ENCODE measurements at regions not wholly inside any gene's neighbourhood (a gene's known extent, or its start where the extent isn't known, plus 50 kb on each side); places are given as distances from the start of the nearest gene placed in this dataset.

DNA sequence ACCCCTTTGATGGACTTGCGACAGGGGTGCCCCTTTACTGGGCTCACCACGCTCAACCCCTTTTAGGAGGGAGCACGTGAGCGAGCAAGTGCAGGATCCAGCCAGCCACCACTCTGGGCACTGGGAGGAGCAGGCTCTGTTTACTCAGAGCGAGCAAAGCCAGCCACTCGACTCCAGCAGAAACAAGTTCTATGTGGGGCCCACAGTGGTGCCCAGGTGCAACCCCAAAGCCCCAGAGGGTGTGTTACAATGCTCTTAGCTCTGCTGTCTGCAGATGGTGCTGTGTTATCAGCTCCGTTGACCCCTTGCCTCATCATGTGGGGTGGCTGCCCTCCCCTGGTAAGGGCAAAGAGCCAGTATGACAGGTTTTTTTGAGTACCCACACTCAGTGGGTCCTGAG, 120.3 kb upstream of the SUCLG2 start:
- DNase-seq: no peak

- no peak for DNase-seq
Measured at GRCh38 chr3:67765575-67765974, 111.2 kb upstream of the SUCLG2 start.

- DNase-seq: no peak
Measured at GRCh38 chr3:67745296-67745695, 90.9 kb upstream of the SUCLG2 start.

- no peak for DNase-seq
Measured at GRCh38 chr3:67744699-67745098, 90.3 kb upstream of the SUCLG2 start.

- DNase-seq: no peak
Measured at GRCh38 chr3:67739851-67740250, 85.4 kb upstream of the SUCLG2 start.

- no peak for DNase-seq
Measured at GRCh38 chr3:67737906-67738865, 83.8 kb upstream of the SUCLG2 start.

GRCh38 chr3:67737140-67737539, 82.7 kb upstream of the SUCLG2 start:
- no peak for DNase-seq

GRCh38 chr3:67733269-67733950, 79.0 kb upstream of the SUCLG2 start:
- no peak for DNase-seq

DNA sequence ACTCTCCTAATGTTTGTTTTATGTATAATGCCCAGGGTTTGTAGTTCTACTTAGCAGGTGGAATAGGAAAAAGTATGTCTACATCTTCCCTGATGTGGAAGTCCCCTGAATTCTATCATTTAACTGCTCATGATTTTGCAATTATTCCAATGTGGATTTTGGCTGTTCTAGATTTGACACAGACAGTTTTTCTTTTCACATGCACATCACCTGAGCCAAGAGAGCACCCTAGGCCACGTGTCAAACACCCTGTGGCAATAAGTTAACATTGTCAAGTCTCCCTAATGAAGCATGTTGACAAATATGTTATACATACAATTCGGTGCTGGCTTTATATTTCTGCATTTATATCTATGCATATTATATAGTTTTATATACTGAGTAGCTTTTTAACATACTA, 70.0 kb upstream of the SUCLG2 start:
- DNase-seq: no peak

- no peak for DNase-seq
Measured at GRCh38 chr3:67723863-67724262, 69.5 kb upstream of the SUCLG2 start.

GRCh38 chr3:67719333-67719732, 64.9 kb upstream of the SUCLG2 start:
- DNase-seq: no peak

- DNase-seq: no peak
Measured at GRCh38 chr3:67715971-67716370, 61.6 kb upstream of the SUCLG2 start.

GRCh38 chr3:67713764-67714469, 59.5 kb upstream of the SUCLG2 start:
- DNase-seq: no peak

DNA sequence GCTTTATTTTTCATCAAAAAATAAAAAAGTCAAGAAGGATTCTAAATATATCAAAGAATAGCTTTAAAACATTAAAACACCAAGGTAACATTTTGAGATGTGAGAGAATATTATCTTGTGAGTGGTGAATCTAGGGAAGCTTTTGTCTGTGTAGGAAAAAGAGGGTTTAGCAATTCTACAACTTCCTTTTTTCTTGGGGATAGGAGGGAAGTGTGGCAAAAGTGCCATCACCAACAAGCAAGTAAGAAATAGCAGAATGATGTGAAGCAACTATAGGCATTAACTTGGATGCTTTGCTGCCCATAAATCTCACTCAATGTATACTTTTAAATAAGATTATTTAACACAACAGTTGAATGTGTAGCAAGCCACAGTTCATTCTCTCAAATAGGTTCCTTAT, 57.8 kb upstream of the SUCLG2 start:
- no peak for DNase-seq

DNA sequence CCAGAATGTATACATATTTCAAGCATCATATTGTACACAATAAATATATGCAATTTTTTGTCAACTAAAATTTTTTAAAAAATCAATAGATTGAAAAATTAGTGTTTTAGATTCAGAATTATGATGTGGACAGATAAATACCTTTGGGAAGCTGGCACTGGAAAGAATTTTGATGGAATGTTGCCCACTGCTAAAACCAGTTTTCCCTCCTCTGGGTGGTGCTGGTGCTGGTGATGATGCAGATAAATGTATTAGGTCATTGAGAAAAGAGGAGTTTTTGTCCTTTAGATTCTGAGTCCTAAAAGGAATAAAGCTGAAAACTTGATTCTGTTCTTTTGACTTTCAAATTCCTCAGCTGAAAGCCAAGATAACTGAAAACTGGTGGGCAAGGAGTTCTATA, 56.0 kb upstream of the SUCLG2 start:
- DNase-seq: no peak

GRCh38 chr3:67706934-67707333, 52.5 kb upstream of the SUCLG2 start:
- DNase-seq: no peak

DNA sequence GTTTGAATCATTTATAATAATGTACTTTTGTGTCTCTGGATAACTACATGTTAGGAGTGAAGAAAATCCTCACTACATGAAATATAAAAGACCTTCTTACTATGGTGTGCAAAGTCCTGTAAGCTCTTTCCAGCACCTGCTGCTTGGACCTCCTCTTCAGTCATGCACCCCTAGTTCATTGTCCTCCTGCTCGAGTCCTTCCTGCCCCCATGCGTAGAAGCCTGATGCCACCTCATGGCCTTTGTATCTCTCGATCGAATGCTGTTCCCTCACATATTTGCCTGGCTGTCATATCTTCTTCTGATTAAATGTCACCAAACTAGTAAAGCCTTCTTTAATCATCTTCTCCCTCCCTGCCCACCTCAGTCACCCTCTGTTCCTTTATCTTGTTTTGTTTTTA, 49.9 kb upstream of the SUCLG2 start:
- DNase-seq: no peak
